Liver (tissue), 3 donors: ENCODE measurements at regions not wholly inside any gene's neighbourhood (a gene's known extent, or its start where the extent isn't known, plus 50 kb on each side); places are given as distances from the start of the nearest gene placed in this dataset.

Experiments
- ATF3 ChIP-seq: IDR thresholded peaks from 2 replicates; pipeline ENCODE4 v1.6.1; 2016; ENCODE audit warnings: antibody characterized with exemption
- CTCF ChIP-seq: fragments of 150-350 bp; IDR thresholded peaks from 2 replicates; pipeline ENCODE4 v1.5.1; 2017; ENCODE audit warnings: improper control_type of control experiment, low read depth, low read length; ENCODE audit not compliant: missing input control
- REST ChIP-seq: IDR thresholded peaks from 2 replicates; pipeline ENCODE4 v1.6.1; 2016; ENCODE audit warnings: antibody characterized with exemption, mild to moderate bottlenecking
- TAF1 ChIP-seq: conservative IDR thresholded peaks from 2 replicates; pipeline ENCODE4 v1.6.1; 2016; ENCODE audit warnings: antibody characterized with exemption, mild to moderate bottlenecking
- donor health status: healthy.
- donor health status: healthy.

GRCh38 chr10:77724820-77725219 is 87.2 kb upstream of the KCNMA1 start:
- TF ChIP-seq CTCF (no peak), ATF3 (no peak), REST (no peak), TAF1 (no peak)
